HUES6 (cell line): ENCODE measurements at regions not wholly inside any gene's neighbourhood (a gene's known extent, or its start where the extent isn't known, plus 50 kb on each side); places are given as distances from the start of the nearest gene placed in this dataset.

Experiments used
- H3K27ac ChIP-seq: 2 replicates; pipeline ENCODE4 v1.7.0; 2013; ENCODE audit warnings: low read depth, mild to moderate bottlenecking, low read length, inconsistent platforms
- H3K27me3 ChIP-seq: 2 replicates; pipeline ENCODE4 v1.6.1; 2013; ENCODE audit warnings: low read length; ENCODE audit not compliant: control insufficient read depth, insufficient read depth
- H3K36me3 ChIP-seq: 2 replicates; pipeline ENCODE4 v1.6.1; 2013; ENCODE audit warnings: low read length; ENCODE audit not compliant: control insufficient read depth, insufficient read depth
- H3K4me1 ChIP-seq: 2 replicates; pipeline ENCODE4 v1.6.1; 2013; ENCODE audit warnings: low read length; ENCODE audit not compliant: control insufficient read depth, insufficient read depth
- H3K4me3 ChIP-seq: 2 replicates; pipeline ENCODE4 v1.5.1; 2013; ENCODE audit warnings: low read depth, low read length
- H3K9ac ChIP-seq: one replicate; pipeline ENCODE4 v1.6.1; 2013; ENCODE audit warnings: mild to moderate bottlenecking, low read length
- H3K9me3 ChIP-seq: 2 replicates; pipeline ENCODE4 v1.6.1; 2013; ENCODE audit warnings: low read depth, low read length; ENCODE audit not compliant: control insufficient read depth, insufficient read depth

DNA sequence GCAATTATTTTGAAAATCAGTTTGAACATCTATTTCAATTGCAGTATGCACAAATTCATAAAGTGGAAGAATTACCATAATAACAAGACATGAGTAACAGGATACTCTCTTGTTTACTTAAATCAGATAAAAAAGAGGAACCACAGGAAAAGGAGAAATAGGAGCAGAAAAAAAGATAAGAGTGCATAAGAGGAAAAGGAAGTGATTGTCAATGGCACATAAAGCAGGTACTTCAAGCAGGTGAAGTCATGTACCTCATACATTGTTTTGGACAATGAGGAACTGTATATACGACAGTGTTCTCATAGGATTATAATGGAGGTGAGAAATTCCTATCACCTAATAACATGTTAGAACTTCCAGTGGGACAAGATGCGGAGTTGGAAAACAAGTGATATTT lies 334.5 kb upstream of the PCDH7 start:
- H3K27me3 ChIP-seq, result no peaks in the 10 kb centered on the region
- H3K9ac ChIP-seq, result no peak overlapping the region
- no peak overlapping the region for H3K27ac ChIP-seq
- H3K4me3 ChIP-seq, result no peak overlapping the region
- H3K4me1 ChIP-seq, result peaks cover 2% of the 10 kb centered on the region; the same call in 1 of the 2 replicates
- no peaks in the 10 kb centered on the region for H3K9me3 ChIP-seq
- no peaks in the 10 kb centered on the region for H3K36me3 ChIP-seq

DNA sequence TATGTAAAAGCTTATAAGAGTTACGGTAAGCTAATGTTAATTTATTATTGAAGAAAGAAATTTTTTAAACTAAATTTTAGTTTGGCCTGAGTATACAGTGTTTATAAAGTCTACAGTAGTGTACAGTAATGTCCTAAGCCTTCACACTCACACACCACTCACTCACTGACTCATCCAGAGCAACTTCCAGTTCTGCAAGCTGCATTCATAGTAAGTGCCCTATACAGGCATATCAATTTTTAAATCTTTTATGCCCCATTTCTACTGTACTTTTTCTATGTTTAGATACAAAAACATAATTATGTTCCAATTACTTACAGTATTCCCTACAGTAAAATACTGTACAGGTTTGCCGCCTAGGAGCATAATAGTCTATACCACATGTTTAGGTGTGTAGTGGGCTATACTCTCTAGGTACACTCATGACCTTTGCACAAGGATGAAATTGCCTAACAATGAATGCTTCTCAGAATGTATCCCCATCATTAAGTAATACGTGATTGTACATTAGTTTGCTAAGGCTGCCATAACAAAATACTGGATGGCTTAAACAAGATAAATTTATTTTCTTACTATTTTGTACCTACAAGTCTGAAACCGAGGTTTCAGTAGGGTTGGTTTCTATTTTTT lies 333.8 kb upstream of the PCDH7 start:
- no peaks in the 10 kb centered on the region for H3K9me3 ChIP-seq
- no peaks in the 10 kb centered on the region for H3K36me3 ChIP-seq
- H3K4me3 ChIP-seq, result no peak overlapping the region
- H3K27me3 ChIP-seq, result no peaks in the 10 kb centered on the region
- H3K27ac ChIP-seq, result no peak overlapping the region
- peaks cover 2% of the 10 kb centered on the region; the same call in 1 of the 2 replicates for H3K4me1 ChIP-seq
- no peak overlapping the region for H3K9ac ChIP-seq

GRCh38 chr4:30395902-30396301 lies 324.3 kb upstream of the PCDH7 start:
- Histone ChIP-seq H3K9me3 (no peaks in the 10 kb centered on the region), H3K27ac (no peak overlapping the region), H3K27me3 (no peaks in the 10 kb centered on the region), H3K36me3 (no peaks in the 10 kb centered on the region), H3K9ac (no peak overlapping the region), H3K4me1 (no peaks in the 10 kb centered on the region), H3K4me3 (no peak overlapping the region)

- H3K27ac ChIP-seq, result no peak overlapping the region
- no peak overlapping the region for H3K4me3 ChIP-seq
- H3K9ac ChIP-seq, result no peak overlapping the region
Observed at GRCh38 chr4:30396772-30397475, 323.2 kb upstream of the PCDH7 start.

GRCh38 chr4:30399476-30399875 lies 320.7 kb upstream of the PCDH7 start:
- Histone ChIP-seq H3K27ac (no peak overlapping the region), H3K4me3 (no peak overlapping the region), H3K27me3 (no peaks in the 10 kb centered on the region), H3K36me3 (no peaks in the 10 kb centered on the region), H3K9ac (no peak overlapping the region), H3K9me3 (no peaks in the 10 kb centered on the region), H3K4me1 (no peaks in the 10 kb centered on the region)

More at GRCh38 chr4:30396772-30397475, 323.2 kb upstream of the PCDH7 start:
- no peaks in the 10 kb centered on the region for H3K27me3 ChIP-seq
- no peaks in the 10 kb centered on the region for H3K36me3 ChIP-seq
- H3K9me3 ChIP-seq, result no peaks in the 10 kb centered on the region
- no peaks in the 10 kb centered on the region for H3K4me1 ChIP-seq

GRCh38 chr4:30402276-30402675 lies 317.9 kb upstream of the PCDH7 start:
- Histone ChIP-seq H3K36me3 (no peaks in the 10 kb centered on the region), H3K4me3 (no peak overlapping the region), H3K9me3 (peaks cover 5% of the 10 kb centered on the region), H3K27me3 (no peaks in the 10 kb centered on the region), H3K4me1 (no peaks in the 10 kb centered on the region), H3K9ac (no peak overlapping the region), H3K27ac (no peak overlapping the region)

DNA sequence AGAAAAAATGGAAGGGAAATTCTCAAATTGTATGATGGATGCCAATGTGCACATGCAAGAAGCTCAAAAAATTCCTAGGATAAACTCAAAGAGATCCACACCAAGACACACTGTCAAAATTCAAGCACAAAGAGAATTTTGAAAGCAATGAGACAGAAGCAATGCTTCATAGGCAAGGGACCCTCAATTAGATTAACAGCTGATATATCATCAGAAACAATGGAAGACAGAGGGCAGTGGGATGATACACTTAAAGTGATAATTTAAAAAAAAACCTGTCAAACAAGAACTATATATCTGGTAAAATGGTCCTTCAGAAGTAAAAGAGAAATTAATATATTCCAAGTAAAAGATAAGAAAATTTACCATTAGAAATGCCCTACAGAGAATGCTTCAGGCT lies 306.3 kb upstream of the PCDH7 start:
- Histone ChIP-seq H3K4me3 (no peak overlapping the region), H3K9ac (no peak overlapping the region), H3K9me3 (peaks cover 52% of the 10 kb centered on the region), H3K4me1 (no peaks in the 10 kb centered on the region), H3K36me3 (no peaks in the 10 kb centered on the region), H3K27ac (no peak overlapping the region), H3K27me3 (no peaks in the 10 kb centered on the region)

DNA sequence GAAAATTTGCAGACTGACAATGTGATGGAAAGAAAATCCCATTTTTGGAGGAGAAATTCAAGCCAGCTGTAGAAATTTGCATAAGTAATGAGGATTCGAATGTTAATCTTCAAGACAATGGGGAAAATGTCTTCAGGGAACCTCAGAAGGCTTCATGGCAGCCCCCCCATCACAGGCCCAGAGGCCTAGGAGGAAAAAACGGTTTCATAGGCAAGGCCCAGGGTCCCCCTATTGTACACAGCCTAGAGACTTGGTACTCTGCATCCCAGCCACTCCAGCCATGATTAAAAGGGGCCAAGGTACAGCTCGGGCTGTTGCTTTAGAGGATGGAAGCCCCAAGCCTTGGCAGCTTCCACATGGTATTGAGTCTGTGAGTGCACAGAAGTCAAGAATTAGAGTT lies 303.6 kb upstream of the PCDH7 start:
- Histone ChIP-seq H3K4me3 (no peak overlapping the region), H3K9me3 (peaks cover 56% of the 10 kb centered on the region), H3K4me1 (no peaks in the 10 kb centered on the region)

GRCh38 chr4:30427932-30428331 lies 292.2 kb upstream of the PCDH7 start:
- no peak overlapping the region for H3K9ac ChIP-seq
- no peak overlapping the region for H3K4me3 ChIP-seq

More for the DNA sequence above, 303.6 kb upstream of the PCDH7 start:
- H3K9ac ChIP-seq, result no peak overlapping the region
- no peaks in the 10 kb centered on the region for H3K27me3 ChIP-seq
- no peak overlapping the region for H3K27ac ChIP-seq
- H3K36me3 ChIP-seq, result no peaks in the 10 kb centered on the region

DNA sequence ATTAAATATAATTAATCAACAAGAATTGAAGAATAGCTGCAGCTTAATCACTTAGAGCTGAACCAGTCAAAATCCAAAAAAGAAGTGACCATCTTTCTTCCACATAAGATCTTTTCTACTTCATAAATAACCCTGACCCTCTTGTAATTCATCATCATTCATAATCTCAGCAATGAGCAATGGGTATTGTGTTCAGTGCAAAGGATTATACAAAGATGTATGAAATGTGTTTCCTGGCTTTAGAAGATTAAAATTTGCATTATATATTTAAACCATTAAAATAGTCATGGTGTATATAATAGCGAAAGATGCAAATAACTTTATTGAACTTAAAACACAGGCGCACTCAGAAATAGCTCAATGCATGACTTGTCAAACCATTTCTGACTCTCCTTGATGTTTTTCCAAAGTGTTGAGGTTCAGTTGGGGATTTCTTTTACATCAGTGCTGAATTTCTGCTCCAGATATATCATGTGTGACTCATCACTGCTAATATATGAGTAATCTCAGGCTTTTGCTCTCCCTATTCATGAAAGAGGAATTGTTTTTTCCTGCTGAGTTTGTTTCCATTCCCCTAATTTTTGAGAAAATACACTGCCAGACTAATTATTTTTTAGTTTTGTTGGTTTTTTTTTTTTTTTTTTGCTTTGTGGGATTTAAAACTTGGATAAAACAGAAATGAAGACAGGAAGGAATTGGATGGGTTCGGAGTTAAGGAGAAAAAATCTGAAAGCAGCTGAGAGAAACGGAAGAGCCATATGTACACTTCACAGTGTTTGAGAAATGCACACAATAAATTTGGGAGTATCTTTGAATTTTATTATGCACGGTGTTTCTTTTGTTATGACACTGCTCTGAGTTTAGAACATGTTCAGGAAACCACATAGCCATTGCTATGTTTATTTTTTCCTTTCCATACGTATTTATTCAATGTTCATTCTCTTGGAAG lies 290.1 kb upstream of the PCDH7 start:
- Histone ChIP-seq H3K4me3 (no peak overlapping the region), H3K27me3 (no peaks in the 10 kb centered on the region), H3K9ac (no peak overlapping the region), H3K9me3 (peaks cover 2% of the 10 kb centered on the region; the same call in 1 of the 2 replicates), H3K36me3 (no peaks in the 10 kb centered on the region), H3K27ac (0 out of 2 replicates have a peak overlapping the region, but pooled peaks have one; percentile 5), H3K4me1 (no peaks in the 10 kb centered on the region)

More at GRCh38 chr4:30427932-30428331, 292.2 kb upstream of the PCDH7 start:
- no peaks in the 10 kb centered on the region for H3K4me1 ChIP-seq
- H3K27me3 ChIP-seq, result no peaks in the 10 kb centered on the region
- H3K27ac ChIP-seq, result no peak overlapping the region
- H3K9me3 ChIP-seq, result peaks cover 8% of the 10 kb centered on the region; the same call in 1 of the 2 replicates
- no peaks in the 10 kb centered on the region for H3K36me3 ChIP-seq
